A549 (cell line): ENCODE measurements at regions not wholly inside any gene's neighbourhood (a gene's known extent, or its start where the extent isn't known, plus 50 kb on each side); places are given as distances from the start of the nearest gene placed in this dataset.

Experiments used
- ATAC-seq, 2 experiments: fragments of 200-7000 bp in 1 of 2; fragments of >200 bp in 1 of 2; cut with Nextera tagmentation in 1 of 2; cut with Tn5 transposase in 1 of 2; 3 replicates each; pipeline versions ENCODE4 v1.8.0 to v1.9.1; 2018 to 2020; ENCODE audit warnings: mild to moderate bottlenecking in 1 of 2, moderate library complexity in 1 of 2
- CTCF ChIA-PET: fragments of 300-600 bp; sonication (Branson Sonifier 250); formaldehyde crosslinking; extraction: SDS; loops from one replicate; lab custom pipeline; 2021; ENCODE audit warnings: antibody characterized with exemption, inconsistent platforms; lab: Yijun Ruan, JAX
- POLR2A ChIA-PET: fragments of 350-600 bp; formaldehyde crosslinking; extraction: SDS; loops from one replicate; lab custom pipeline; 2021; ENCODE audit warnings: antibody characterized with exemption, inconsistent platforms; lab: Yijun Ruan, JAX
- DNase-seq, 2 experiments: peaks; one replicate each; pipeline versions ENCODE4 v3.0.0 to v3.0.0-alpha.2; 2011 to 2016; ENCODE audit warnings: low read depth in 1 of 2, low spot score in 1 of 2
- FAIRE-seq: peaks from 2 replicates; lab custom pipeline; 2011; peaks lifted over from hg19 to GRCh38; lab: Jason Lieb, UNC
- H3K27ac ChIP-seq, 2 experiments: fragments of >200 bp; sonication (Bioruptor Twin); formaldehyde crosslinking; 3 replicates each; pipeline ENCODE4 v1.5.1; 2016 to 2017
- H3K4me1 ChIP-seq: fragments of >200 bp; sonication (Bioruptor Twin); formaldehyde crosslinking; 3 replicates; pipeline ENCODE4 v1.6.1; 2016
- H3K4me2 ChIP-seq: fragments of >200 bp; sonication (Bioruptor Twin); formaldehyde crosslinking; 3 replicates; pipeline ENCODE4 v1.6.1; 2016
- H3K4me3 ChIP-seq: fragments of >200 bp; sonication (Bioruptor Twin); formaldehyde crosslinking; 3 replicates; pipeline ENCODE4 v1.5.1; 2016
- H3K9me3 ChIP-seq: fragments of >200 bp; sonication (Bioruptor Twin); formaldehyde crosslinking; 3 replicates; pipeline ENCODE4 v1.6.1; 2016
- BHLHE40 ChIP-seq: IDR thresholded peaks from 2 replicates; pipeline ENCODE4 v1.6.1; 2012; ENCODE audit warnings: low read depth, low read length, inconsistent platforms
- CBX2 ChIP-seq: fragments of 200-600 bp; sonication (generic); IDR thresholded peaks from 2 replicates; pipeline ENCODE4 v1.6.1; 2016; ENCODE audit warnings: low read depth, mild to moderate bottlenecking, borderline replicate concordance
- CHD4 ChIP-seq: fragments of 200-600 bp; sonication (generic); IDR thresholded peaks from 2 replicates; pipeline ENCODE4 v1.6.1; 2016; ENCODE audit warnings: antibody characterized with exemption, mild to moderate bottlenecking, borderline replicate concordance
- EHF ChIP-seq: fragments of 250-450 bp; sonication (Bioruptor Pico); IDR thresholded peaks from 2 replicates; pipeline ENCODE4 v1.5.0; 2020; ENCODE audit warnings: mild to moderate bottlenecking
- ESRRA ChIP-seq: fragments of 150-350 bp; IDR thresholded peaks from 2 replicates; pipeline ENCODE4 v1.6.1; 2014; ENCODE audit warnings: mild to moderate bottlenecking, low read length, borderline replicate concordance
- FOSB ChIP-seq: fragments of 250-450 bp; sonication (Bioruptor Pico); IDR thresholded peaks from 2 replicates; pipeline ENCODE4 v1.5.0; 2020; ENCODE audit warnings: mild to moderate bottlenecking, moderate library complexity
- FOSL2 ChIP-seq, 2 experiments: fragments of 450-650 bp in 1 of 2; fragments of >200 bp in 1 of 2; sonication (Bioruptor Twin) in 1 of 2; formaldehyde crosslinking; IDR thresholded peaks; 2 replicates each; pipeline versions ENCODE4 v1.5.0 to v1.6.1; 2016 to 2020; ENCODE audit warnings: mild to moderate bottlenecking in 1 of 2, moderate library complexity in 1 of 2
- GATA3 ChIP-seq: IDR thresholded peaks from 2 replicates; pipeline ENCODE4 v1.6.1; 2012; ENCODE audit warnings: borderline replicate concordance
- HDAC2 ChIP-seq: fragments of 200-600 bp; sonication (generic); IDR thresholded peaks from 2 replicates; pipeline ENCODE4 v1.6.1; 2016
- HEYL ChIP-seq: fragments of 250-450 bp; sonication (Bioruptor Pico); IDR thresholded peaks from 2 replicates; pipeline ENCODE4 v1.8.0; 2021; ENCODE audit warnings: mild to moderate bottlenecking, moderate library complexity
- HOXA7 ChIP-seq: fragments of 250-450 bp; sonication (Bioruptor Pico); IDR thresholded peaks from 2 replicates; pipeline ENCODE4 v1.5.0; 2020; ENCODE audit warnings: mild to moderate bottlenecking, moderate library complexity
- JUN ChIP-seq, 2 experiments: fragments of >200 bp; sonication (Bioruptor Twin); formaldehyde crosslinking; IDR thresholded peaks; 2 replicates in 1 of 2; 3 replicates in 1 of 2; pipeline ENCODE4 v1.6.1; 2016 to 2017
- JUNB ChIP-seq: fragments of >200 bp; sonication (Bioruptor Twin); formaldehyde crosslinking; IDR thresholded peaks from 2 replicates; pipeline ENCODE4 v1.6.1; 2016
- KDM1A ChIP-seq: fragments of 200-600 bp; sonication (generic); IDR thresholded peaks from 2 replicates; pipeline ENCODE4 v1.6.1; 2016; ENCODE audit warnings: low read depth, mild to moderate bottlenecking
- MAFK ChIP-seq: fragments of 450-650 bp; IDR thresholded peaks from 2 replicates; pipeline ENCODE4 v1.6.1; 2014; ENCODE audit not compliant: partially characterized antibody
- MYC ChIP-seq: IDR thresholded peaks from 2 replicates; pipeline ENCODE4 v1.6.1; 2012; ENCODE audit warnings: mild to moderate bottlenecking, inconsistent platforms, low read length, improper control_type of control experiment, borderline replicate concordance
- NR3C1 ChIP-seq: fragments of >200 bp; sonication (Bioruptor Twin); formaldehyde crosslinking; IDR thresholded peaks from 3 replicates; pipeline ENCODE4 v1.6.1; 2017
- PHF8 ChIP-seq: fragments of 200-600 bp; sonication (generic); IDR thresholded peaks from 2 replicates; pipeline ENCODE4 v1.6.1; 2016; ENCODE audit warnings: low read depth, mild to moderate bottlenecking, antibody characterized with exemption, moderate library complexity, borderline replicate concordance
- POLR2AphosphoS2 ChIP-seq: conservative IDR thresholded peaks from 2 replicates; pipeline ENCODE4 v1.6.1; 2012; ENCODE audit warnings: low read length, improper control_type of control experiment, inconsistent platforms
- RAD21 ChIP-seq, 2 experiments: fragments of >200 bp in 1 of 2; sonication (Bioruptor Twin) in 1 of 2; formaldehyde crosslinking in 1 of 2; IDR thresholded peaks in 1 of 2; conservative IDR thresholded peaks in 1 of 2; 2 replicates in 1 of 2; 3 replicates in 1 of 2; pipeline ENCODE4 v1.6.1; 2012 to 2018; ENCODE audit warnings: inconsistent platforms in 1 of 2
- RARB ChIP-seq: fragments of 250-450 bp; sonication (Bioruptor Pico); IDR thresholded peaks from 2 replicates; pipeline ENCODE4 v1.8.0; 2021; ENCODE audit warnings: mild to moderate bottlenecking, moderate library complexity
- RCOR1 ChIP-seq: fragments of 150-350 bp; IDR thresholded peaks from 2 replicates; pipeline ENCODE4 v1.6.1; 2014; ENCODE audit warnings: antibody characterized with exemption, low read length, low read depth
- SREBF2 ChIP-seq: fragments of 450-650 bp; IDR thresholded peaks from 2 replicates; pipeline ENCODE4 v1.6.1; 2014; ENCODE audit warnings: mild to moderate bottlenecking, moderate library complexity
- TP53 ChIP-seq: fragments of 250-450 bp; sonication (Bioruptor Pico); IDR thresholded peaks from 2 replicates; pipeline ENCODE4 v1.5.0; 2021; ENCODE audit warnings: mild to moderate bottlenecking, moderate library complexity
- ZC3H11A ChIP-seq: fragments of 450-650 bp; IDR thresholded peaks from 2 replicates; pipeline ENCODE4 v1.6.1; 2014; ENCODE audit warnings: antibody characterized with exemption, mild to moderate bottlenecking
- ZFP36 ChIP-seq: fragments of 450-650 bp; IDR thresholded peaks from 2 replicates; pipeline ENCODE4 v1.6.1; 2014; ENCODE audit warnings: borderline replicate concordance; ENCODE audit not compliant: partially characterized antibody
- WGBS: methylation state at CpG from one replicate; pipeline ENCODE4 v1.1.6; 2017; ENCODE audit errors: missing lambda C conversion rate; 5-methylcytosine and 5-hydroxymethylcytosine counted together
- TF ChIP-seq, protein P1 (sequence below): IDR thresholded peaks from 2 replicates; pipeline ENCODE4 v1.6.1; 2012
- TF ChIP-seq, protein P2 (sequence below): IDR thresholded peaks from 2 replicates; pipeline ENCODE4 v1.6.1; 2012; ENCODE audit warnings: low read depth, borderline replicate concordance
- TF ChIP-seq, protein P3 (sequence below): fragments of 450-650 bp; IDR thresholded peaks from 2 replicates; pipeline ENCODE4 v1.6.1; 2014; ENCODE audit warnings: antibody characterized with exemption
- TF ChIP-seq, protein P4 (sequence below): fragments of >200 bp; sonication (Bioruptor Twin); formaldehyde crosslinking; IDR thresholded peaks from 3 replicates; pipeline ENCODE4 v1.5.1; 2016

DNA sequence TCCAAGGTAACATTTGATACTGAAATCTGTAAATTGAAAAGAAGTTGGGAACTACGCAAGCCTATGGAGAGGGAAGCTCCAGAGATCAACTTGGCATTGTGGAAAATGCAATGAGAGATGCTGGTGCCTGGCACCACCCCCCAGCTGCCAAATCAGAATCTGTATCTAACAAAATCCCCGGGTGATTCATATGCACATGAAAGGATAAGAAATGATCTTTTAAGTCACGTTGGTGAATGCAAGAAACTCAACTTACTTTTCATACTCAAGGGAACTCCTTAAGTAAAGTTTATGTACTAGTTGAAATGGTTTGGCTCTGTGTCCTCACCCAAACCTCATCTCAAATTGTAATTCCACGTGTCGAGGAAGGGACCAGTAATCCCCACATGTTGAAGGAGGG, 158.5 kb upstream of the MYO16 start:
- ChIA-PET POLR2A (no interaction called here), CTCF (no interaction called here)
- H3K4me3 ChIP-seq = no peak overlapping the region
- no peaks in the 10 kb centered on the region for H3K4me1 ChIP-seq
- H3K27ac ChIP-seq = no peak overlapping the region
- WGBS = 20% methylated on average over 5 of the region's 5 CpGs
- FAIRE-seq (no peak), ATAC-seq (no peak), DNase-seq (no peak)
- no peaks in the 10 kb centered on the region for H3K9me3 ChIP-seq
- H3K4me2 ChIP-seq = no peak overlapping the region
- no peak for TF ChIP-seq GATA3
- no peak for TF ChIP-seq FOSL2 (IDR thresholded peaks at IDR 0.05)
- no peak for TF ChIP-seq FOSL2 (CRISPR knock-in tag; IDR thresholded peaks at IDR 0.05)
- TF ChIP-seq CHD4 = no peak
- TF ChIP-seq SREBF2 = no peak
- no peak for TF ChIP-seq NR3C1
- no peak for TF ChIP-seq PHF8
- TF ChIP-seq, protein P1, sequence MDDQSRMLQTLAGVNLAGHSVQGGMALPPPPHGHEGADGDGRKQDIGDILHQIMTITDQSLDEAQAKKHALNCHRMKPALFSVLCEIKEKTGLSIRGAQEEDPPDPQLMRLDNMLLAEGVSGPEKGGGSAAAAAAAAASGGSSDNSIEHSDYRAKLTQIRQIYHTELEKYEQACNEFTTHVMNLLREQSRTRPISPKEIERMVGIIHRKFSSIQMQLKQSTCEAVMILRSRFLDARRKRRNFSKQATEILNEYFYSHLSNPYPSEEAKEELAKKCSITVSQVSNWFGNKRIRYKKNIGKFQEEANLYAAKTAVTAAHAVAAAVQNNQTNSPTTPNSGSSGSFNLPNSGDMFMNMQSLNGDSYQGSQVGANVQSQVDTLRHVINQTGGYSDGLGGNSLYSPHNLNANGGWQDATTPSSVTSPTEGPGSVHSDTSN = no peak
- TF ChIP-seq JUN (IDR thresholded peaks at IDR 0.05) = no peak
- TF ChIP-seq, protein P2, sequence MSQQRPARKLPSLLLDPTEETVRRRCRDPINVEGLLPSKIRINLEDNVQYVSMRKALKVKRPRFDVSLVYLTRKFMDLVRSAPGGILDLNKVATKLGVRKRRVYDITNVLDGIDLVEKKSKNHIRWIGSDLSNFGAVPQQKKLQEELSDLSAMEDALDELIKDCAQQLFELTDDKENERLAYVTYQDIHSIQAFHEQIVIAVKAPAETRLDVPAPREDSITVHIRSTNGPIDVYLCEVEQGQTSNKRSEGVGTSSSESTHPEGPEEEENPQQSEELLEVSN = no peak
- no peak for TF ChIP-seq RAD21 (conservative IDR thresholded peaks at IDR 0.05 in 1 of 2, IDR thresholded peaks at IDR 0.05 in 1 of 2)

DNA sequence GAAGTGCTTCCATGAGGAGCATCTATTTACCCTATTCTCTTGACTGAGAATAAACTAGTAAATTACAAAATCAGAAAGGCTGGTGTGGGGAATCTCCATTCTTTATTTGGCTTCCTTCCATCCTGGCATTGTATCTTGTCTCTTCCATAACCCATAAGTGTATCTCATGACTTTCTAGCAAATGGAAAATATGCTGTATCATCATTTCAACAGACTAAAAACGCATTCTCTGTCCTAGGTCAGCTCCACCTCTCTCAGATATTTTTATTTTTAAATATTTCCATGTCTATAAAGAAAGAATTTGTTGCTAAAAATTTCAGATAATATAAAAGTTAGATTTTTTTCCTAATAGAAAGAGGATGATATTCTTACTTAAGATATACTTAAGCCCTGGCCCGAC, 154.2 kb upstream of the MYO16 start:
- no peak overlapping the region for H3K4me2 ChIP-seq
- ChIA-PET POLR2A (no interaction called here), CTCF (no interaction called here)
- ATAC-seq = no peak
- TF ChIP-seq ESRRA (no peak), MAFK (peak; percentile 76)
- FAIRE-seq = no peak
- H3K4me1 ChIP-seq = no peaks in the 10 kb centered on the region
- no peak for DNase-seq
- no peaks in the 10 kb centered on the region for H3K9me3 ChIP-seq
- no peak overlapping the region for H3K27ac ChIP-seq
- WGBS = 61% methylated on average over 2 of the region's 2 CpGs
- H3K4me3 ChIP-seq = no peak overlapping the region

- H3K4me3 ChIP-seq = no peak overlapping the region
- DNase-seq = no peak
- ChIA-PET POLR2A (no interaction called here), CTCF (no interaction called here)
- WGBS = 31% methylated on average over 4 of the region's 4 CpGs
- no peaks in the 10 kb centered on the region for H3K9me3 ChIP-seq
- no peak overlapping the region for H3K27ac ChIP-seq
- TF ChIP-seq FOSB = no peak
- no peak for TF ChIP-seq HDAC2
- TF ChIP-seq RARB = no peak
- no peak for TF ChIP-seq MYC
- TF ChIP-seq HOXA7 (CRISPR knock-in tag) = no peak
- TF ChIP-seq HEYL (CRISPR knock-in tag) = no peak
- TF ChIP-seq TP53 (CRISPR knock-in tag) = no peak
- no peak overlapping the region for H3K4me2 ChIP-seq
- FAIRE-seq = no peak
- H3K4me1 ChIP-seq = no peaks in the 10 kb centered on the region
- no peak for ATAC-seq
Observed at GRCh38 chr13:108477376-108477775, 152.0 kb upstream of the MYO16 start.

DNA sequence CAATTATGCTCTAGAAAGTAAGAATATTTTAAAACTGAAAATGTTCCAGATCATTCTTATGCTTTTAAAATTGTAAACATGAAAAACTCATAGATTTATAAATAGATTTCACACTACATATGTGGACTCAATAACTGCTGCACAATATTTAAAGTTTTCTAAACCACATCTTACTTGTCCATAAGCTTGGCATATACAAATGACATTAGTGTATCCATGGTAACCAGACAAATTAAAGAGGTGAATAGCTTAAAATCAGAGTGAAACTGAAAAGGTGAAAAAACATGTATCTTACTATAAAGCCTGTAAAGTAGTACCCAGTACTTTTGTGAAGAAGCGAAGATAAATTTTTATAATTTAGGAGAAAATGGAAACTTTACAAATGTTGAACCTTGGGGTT, 151.2 kb upstream of the MYO16 start:
- 58% methylated on average over 1 of the region's 1 CpG for WGBS
- DNase-seq (no peak), FAIRE-seq (no peak), ATAC-seq (no peak)
- H3K4me2 ChIP-seq = no peak overlapping the region
- ChIA-PET POLR2A (no interaction called here), CTCF (no interaction called here)
- TF ChIP-seq GATA3 (no peak), CBX2 (no peak), HDAC2 (no peak), MAFK (no peak), JUNB (no peak), ZFP36 (no peak), RARB (no peak), EHF (no peak), BHLHE40 (no peak), ZC3H11A (no peak), RAD21 (conservative IDR thresholded peaks at IDR 0.05 in 1 of 2, IDR thresholded peaks at IDR 0.05 in 1 of 2) (no peak), RCOR1 (no peak), POLR2AphosphoS2 (no peak), KDM1A (no peak)
- TF ChIP-seq, protein P3, sequence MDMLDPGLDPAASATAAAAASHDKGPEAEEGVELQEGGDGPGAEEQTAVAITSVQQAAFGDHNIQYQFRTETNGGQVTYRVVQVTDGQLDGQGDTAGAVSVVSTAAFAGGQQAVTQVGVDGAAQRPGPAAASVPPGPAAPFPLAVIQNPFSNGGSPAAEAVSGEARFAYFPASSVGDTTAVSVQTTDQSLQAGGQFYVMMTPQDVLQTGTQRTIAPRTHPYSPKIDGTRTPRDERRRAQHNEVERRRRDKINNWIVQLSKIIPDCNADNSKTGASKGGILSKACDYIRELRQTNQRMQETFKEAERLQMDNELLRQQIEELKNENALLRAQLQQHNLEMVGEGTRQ = no peak
- TF ChIP-seq, protein P4, sequence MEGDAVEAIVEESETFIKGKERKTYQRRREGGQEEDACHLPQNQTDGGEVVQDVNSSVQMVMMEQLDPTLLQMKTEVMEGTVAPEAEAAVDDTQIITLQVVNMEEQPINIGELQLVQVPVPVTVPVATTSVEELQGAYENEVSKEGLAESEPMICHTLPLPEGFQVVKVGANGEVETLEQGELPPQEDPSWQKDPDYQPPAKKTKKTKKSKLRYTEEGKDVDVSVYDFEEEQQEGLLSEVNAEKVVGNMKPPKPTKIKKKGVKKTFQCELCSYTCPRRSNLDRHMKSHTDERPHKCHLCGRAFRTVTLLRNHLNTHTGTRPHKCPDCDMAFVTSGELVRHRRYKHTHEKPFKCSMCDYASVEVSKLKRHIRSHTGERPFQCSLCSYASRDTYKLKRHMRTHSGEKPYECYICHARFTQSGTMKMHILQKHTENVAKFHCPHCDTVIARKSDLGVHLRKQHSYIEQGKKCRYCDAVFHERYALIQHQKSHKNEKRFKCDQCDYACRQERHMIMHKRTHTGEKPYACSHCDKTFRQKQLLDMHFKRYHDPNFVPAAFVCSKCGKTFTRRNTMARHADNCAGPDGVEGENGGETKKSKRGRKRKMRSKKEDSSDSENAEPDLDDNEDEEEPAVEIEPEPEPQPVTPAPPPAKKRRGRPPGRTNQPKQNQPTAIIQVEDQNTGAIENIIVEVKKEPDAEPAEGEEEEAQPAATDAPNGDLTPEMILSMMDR = no peak
- no peaks in the 10 kb centered on the region for H3K4me1 ChIP-seq
- no peaks in the 10 kb centered on the region for H3K9me3 ChIP-seq
- no peak overlapping the region for H3K27ac ChIP-seq
- H3K4me3 ChIP-seq = no peak overlapping the region
